A673 (cell line): ENCODE measurements at regions not wholly inside any gene's neighbourhood (a gene's known extent, or its start where the extent isn't known, plus 50 kb on each side); places are given as distances from the start of the nearest gene placed in this dataset.
A peak's percentile ranks its signal among the peaks of the same experiment; 100 is the strongest.

Source experiments
- BruUV-seq: library from RNA; stranded (reverse); fragments of 400-500 nt; replicated peaks from 2 replicates; lab custom pipeline; 2021; lab: Mats Ljungman, UMichigan
- CTCF ChIA-PET: fragments of 300-600 bp; sonication (Branson Sonifier 250); formaldehyde crosslinking; loops from one replicate; lab custom pipeline; 2022; ENCODE audit warnings: antibody characterized with exemption; lab: Charles Lee
- POLR2A ChIA-PET: fragments of 300-600 bp; sonication (Branson Sonifier 250); formaldehyde crosslinking; loops from one replicate; lab custom pipeline; 2022; ENCODE audit warnings: antibody characterized with exemption; ENCODE audit not compliant: low non-redundant PET; lab: Charles Lee
- DNase-seq: peaks from one replicate; pipeline ENCODE4 v3.0.0-alpha.2; 2015; ENCODE audit warnings: low spot score
- H3K27ac ChIP-seq: fragments of 200-600 bp; sonication (generic); 2 replicates; pipeline ENCODE4 v1.5.1; 2016; ENCODE audit warnings: mixed run types, low read depth, mild to moderate bottlenecking, mixed read lengths, antibody characterized with exemption, low read length; ENCODE audit not compliant: poor library complexity, severe bottlenecking
- H3K27me3 ChIP-seq: fragments of 200-600 bp; sonication (generic); replicated peaks from 2 replicates; pipeline ENCODE4 v1.6.1; 2017; ENCODE audit warnings: mixed run types, low read depth, mild to moderate bottlenecking, mixed read lengths, antibody characterized with exemption, low read length; ENCODE audit not compliant: insufficient read depth, poor library complexity
- H3K36me3 ChIP-seq: fragments of 200-600 bp; sonication (generic); 2 replicates; pipeline ENCODE4 v1.6.1; 2016; ENCODE audit warnings: mixed run types, mild to moderate bottlenecking, mixed read lengths, antibody characterized with exemption, low read length; ENCODE audit not compliant: insufficient read depth, poor library complexity, severe bottlenecking
- H3K4me1 ChIP-seq: fragments of 200-600 bp; sonication (generic); 2 replicates; pipeline ENCODE4 v1.6.1; 2017; ENCODE audit warnings: mixed run types, mild to moderate bottlenecking, mixed read lengths, antibody characterized with exemption, low read length; ENCODE audit not compliant: insufficient read depth, poor library complexity, severe bottlenecking
- H3K4me3 ChIP-seq: fragments of 200-600 bp; sonication (generic); 2 replicates; pipeline ENCODE4 v1.5.1; 2016; ENCODE audit warnings: low read depth, mixed run types, mild to moderate bottlenecking, mixed read lengths, low read length; ENCODE audit not compliant: poor library complexity, severe bottlenecking
- H3K9me3 ChIP-seq: fragments of 200-600 bp; sonication (generic); 2 replicates; pipeline ENCODE4 v1.6.1; 2016; ENCODE audit warnings: mixed run types, low read depth, mild to moderate bottlenecking, mixed read lengths, antibody characterized with exemption, low read length; ENCODE audit not compliant: poor library complexity, severe bottlenecking
- EZH2 ChIP-seq: fragments of 200-600 bp; sonication (generic); IDR thresholded peaks from 2 replicates; pipeline ENCODE4 v1.6.1; 2017; ENCODE audit warnings: borderline replicate concordance, low read depth, mild to moderate bottlenecking, mixed read lengths, antibody characterized with exemption, low read length; ENCODE audit not compliant: poor library complexity, severe bottlenecking
- intact Hi-C: fragments of 100-400 bp; cut with micrococcal nuclease; formaldehyde crosslinking; loops from one replicate; pipeline ENCODE4 v1.10.0; 2022; ENCODE audit not compliant: unreplicated experiment
- TF ChIP-seq, protein P1 (sequence below): fragments of 300-800, 200-600 bp; sonication (generic); conservative IDR thresholded peaks from 2 replicates; pipeline ENCODE4 v1.5.1; 2017; ENCODE audit warnings: low read depth, mild to moderate bottlenecking, antibody characterized with exemption, low read length, moderate library complexity, mixed read lengths

DNA sequence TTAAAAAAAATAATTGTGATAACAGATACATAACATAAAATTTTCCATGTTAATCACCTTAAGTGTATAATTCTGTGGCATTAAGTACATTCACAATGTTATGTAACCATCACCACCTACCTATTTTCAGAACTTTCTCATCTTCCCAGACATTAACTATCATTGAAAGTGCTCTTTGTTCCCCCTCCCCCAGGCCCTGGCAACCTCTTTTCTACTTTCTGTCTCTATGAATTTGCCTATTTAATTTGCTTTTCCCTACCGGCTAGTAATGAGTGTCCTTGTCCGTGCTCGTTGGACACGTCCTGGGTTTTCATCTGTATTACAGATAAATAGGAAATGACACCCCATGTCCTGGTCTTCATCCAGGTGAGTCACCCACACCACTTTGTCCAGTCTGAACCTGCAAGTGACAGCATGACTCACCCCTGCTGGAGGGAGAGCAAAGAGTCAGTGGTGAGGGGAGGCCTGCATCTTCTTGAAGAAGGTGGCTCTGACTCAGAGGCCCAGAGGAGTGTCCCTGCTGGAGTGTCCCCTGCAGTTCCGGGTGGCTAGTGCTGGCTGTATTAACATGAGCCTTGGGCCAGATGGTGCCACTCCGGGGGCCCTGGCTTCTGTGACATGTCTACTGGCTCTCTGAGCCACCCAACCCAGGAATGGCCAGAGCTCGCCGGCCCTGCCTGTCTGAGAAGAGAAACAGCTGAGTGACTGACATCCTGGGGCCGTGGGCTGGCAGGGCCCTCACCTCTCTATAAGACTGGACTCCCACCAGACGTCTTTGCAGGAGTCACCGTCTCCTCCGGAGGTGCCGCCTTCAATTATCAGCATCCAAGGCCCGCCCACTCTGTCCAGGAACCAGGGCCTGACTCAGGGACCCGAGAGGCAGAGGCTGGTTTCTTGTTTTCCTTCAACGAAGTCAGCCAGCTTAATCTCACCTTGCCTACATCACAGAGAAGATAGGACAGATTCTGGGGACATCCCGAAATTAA is 503.2 kb upstream of the MKI67 start:
- DNase-seq: no peak
- BruUV-seq: no TSS peak
- intact Hi-C loops: loop anchor here (5.0 to 10.0 kb wide), 3 partner anchors 228 to 1333 kb away; partner anchors contain the start of gene EBF3
- Histone ChIP-seq H3K27me3 (no peaks in the 10 kb centered on the region), H3K9me3 (no peaks in the 10 kb centered on the region), H3K4me1 (peaks cover 10% of the 10 kb centered on the region), H3K36me3 (no peaks in the 10 kb centered on the region), H3K27ac (no peak overlapping the region), H3K4me3 (no peak overlapping the region)
- POLR2A ChIA-PET: no interaction called here
- CTCF ChIA-PET: no interaction called here
- TF ChIP-seq EZH2: no peak
- TF ChIP-seq, protein P1, sequence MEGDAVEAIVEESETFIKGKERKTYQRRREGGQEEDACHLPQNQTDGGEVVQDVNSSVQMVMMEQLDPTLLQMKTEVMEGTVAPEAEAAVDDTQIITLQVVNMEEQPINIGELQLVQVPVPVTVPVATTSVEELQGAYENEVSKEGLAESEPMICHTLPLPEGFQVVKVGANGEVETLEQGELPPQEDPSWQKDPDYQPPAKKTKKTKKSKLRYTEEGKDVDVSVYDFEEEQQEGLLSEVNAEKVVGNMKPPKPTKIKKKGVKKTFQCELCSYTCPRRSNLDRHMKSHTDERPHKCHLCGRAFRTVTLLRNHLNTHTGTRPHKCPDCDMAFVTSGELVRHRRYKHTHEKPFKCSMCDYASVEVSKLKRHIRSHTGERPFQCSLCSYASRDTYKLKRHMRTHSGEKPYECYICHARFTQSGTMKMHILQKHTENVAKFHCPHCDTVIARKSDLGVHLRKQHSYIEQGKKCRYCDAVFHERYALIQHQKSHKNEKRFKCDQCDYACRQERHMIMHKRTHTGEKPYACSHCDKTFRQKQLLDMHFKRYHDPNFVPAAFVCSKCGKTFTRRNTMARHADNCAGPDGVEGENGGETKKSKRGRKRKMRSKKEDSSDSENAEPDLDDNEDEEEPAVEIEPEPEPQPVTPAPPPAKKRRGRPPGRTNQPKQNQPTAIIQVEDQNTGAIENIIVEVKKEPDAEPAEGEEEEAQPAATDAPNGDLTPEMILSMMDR: no peak

DNA sequence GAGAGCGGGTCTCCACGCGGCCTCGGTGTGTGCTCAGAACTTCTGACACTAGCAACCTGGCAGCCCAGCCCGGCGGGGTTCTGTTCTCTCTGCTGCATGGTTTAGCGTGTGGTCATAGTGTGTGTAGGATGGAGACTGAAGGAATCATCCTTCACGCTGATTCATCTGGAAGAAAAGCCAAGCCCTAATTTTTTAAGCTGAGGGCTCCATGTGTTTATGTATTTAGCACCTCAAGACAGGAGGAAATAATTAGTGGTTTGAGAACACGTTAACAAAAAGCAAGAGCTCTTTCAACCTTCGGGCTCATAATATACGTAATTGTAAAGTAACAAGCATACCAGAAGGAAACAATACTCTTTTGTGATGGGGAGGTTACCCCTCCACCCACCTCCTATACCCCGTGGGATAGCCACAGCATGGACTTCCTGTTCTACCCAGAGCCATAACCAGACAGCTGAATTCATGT is 504.6 kb upstream of the MKI67 start:
- Histone ChIP-seq H3K9me3 (no peaks in the 10 kb centered on the region), H3K27me3 (no peaks in the 10 kb centered on the region), H3K36me3 (no peaks in the 10 kb centered on the region), H3K4me1 (peaks cover 10% of the 10 kb centered on the region), H3K27ac (no peak overlapping the region), H3K4me3 (no peak overlapping the region)
- DNase-seq: peak; percentile 29
- TF ChIP-seq, protein P1: no peak
- POLR2A ChIA-PET: no interaction called here
- intact Hi-C loops: loop anchor here (5.0 to 10.0 kb wide), 3 partner anchors 226 to 1331 kb away; partner anchors contain the start of gene EBF3
- BruUV-seq: no TSS peak
- CTCF ChIA-PET: interaction anchor here (0.9 kb wide), 1 partner anchor 109 kb away, joined by 6 read pairs; no protein-coding TSS in a partner anchor

GRCh38 chr10:128631801-128632241 is 505.6 kb upstream of the MKI67 start:
- no peaks in the 10 kb centered on the region for H3K27me3 ChIP-seq

More at GRCh38 chr10:128631801-128632241, 505.6 kb upstream of the MKI67 start:
- Histone ChIP-seq H3K4me1 (peaks cover 10% of the 10 kb centered on the region), H3K4me3 (no peak overlapping the region), H3K27ac (no peak overlapping the region), H3K36me3 (no peaks in the 10 kb centered on the region), H3K9me3 (no peaks in the 10 kb centered on the region)
- ChIA-PET CTCF (interaction anchor here (0.9 kb wide), 1 partner anchor 108 kb away, joined by 6 read pairs; no protein-coding TSS in a partner anchor), POLR2A (no interaction called here)
- TF ChIP-seq, protein P1: peak; percentile 74
- no peak for TF ChIP-seq EZH2
- BruUV-seq: no TSS peak
- intact Hi-C loops: loop anchor here (5.0 to 10.0 kb wide), 3 partner anchors 225 to 1330 kb away; partner anchors contain the start of gene EBF3
- DNase-seq: peak; percentile 69
